AG08396 (cell line): ENCODE measurements at regions not wholly inside any gene's neighbourhood (a gene's known extent, or its start where the extent isn't known, plus 50 kb on each side); places are given as distances from the start of the nearest gene placed in this dataset.
"Not testable (repeated sequence)": the region's sequence is repeated elsewhere in the genome, so short reads cannot be mapped to it uniquely, and the experiment has no call there.

Source experiments
- DNase-seq: peaks from one replicate; pipeline ENCODE4 v3.0.0; 2012; ENCODE audit warnings: low spot score, mixed read lengths

- DNase-seq = no peak
Measured at GRCh38 chr5:18553269-18553668, 919.0 kb downstream of the TAF11L14 start.

GRCh38 chr5:18560602-18561001 lies 926.3 kb downstream of the TAF11L14 start:
- no peak for DNase-seq

DNA sequence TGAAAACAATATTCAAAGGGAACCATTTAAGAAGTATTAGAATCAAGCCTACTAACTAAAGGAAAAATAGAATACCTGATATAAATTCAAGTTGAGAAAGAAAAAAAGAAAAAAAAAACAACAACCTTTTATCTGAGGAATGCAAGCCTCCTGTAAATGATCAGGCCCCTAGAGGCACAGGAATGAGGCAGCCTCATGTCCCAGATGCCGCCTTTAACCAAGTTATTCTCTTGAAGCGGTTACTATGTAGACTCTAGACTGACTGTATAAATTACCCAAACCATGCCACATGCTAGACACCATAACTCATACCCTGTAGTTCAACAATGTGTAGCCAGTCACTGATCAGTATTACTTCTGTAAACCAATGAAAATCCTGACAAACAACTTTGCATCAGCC lies 929.6 kb downstream of the TAF11L14 start:
- DNase-seq = no peak

- no peak for DNase-seq
Measured at GRCh38 chr5:18566671-18567070, 932.4 kb downstream of the TAF11L14 start.

- no peak for DNase-seq
Measured at GRCh38 chr5:18576586-18576985, 942.3 kb downstream of the TAF11L14 start.

DNA sequence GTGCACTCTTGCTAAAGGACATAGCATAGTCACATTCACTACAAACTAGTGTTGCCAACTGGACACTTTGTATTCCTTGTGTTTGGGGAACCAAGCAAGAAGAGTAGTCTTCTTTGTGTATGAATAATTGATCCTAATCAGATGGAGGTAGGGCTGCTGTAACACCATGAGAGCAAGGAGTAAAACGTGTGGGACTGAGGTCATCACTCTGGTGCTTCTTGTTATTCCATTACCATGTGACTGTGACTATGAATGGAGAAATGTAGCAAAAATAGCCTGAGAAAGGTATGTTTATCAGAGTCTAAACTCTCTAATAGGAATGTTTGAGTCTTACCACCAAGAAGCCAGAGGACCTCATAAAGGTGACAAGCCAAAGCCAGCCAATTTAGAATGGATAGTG lies 966.9 kb downstream of the TAF11L14 start:
- no peak for DNase-seq

DNA sequence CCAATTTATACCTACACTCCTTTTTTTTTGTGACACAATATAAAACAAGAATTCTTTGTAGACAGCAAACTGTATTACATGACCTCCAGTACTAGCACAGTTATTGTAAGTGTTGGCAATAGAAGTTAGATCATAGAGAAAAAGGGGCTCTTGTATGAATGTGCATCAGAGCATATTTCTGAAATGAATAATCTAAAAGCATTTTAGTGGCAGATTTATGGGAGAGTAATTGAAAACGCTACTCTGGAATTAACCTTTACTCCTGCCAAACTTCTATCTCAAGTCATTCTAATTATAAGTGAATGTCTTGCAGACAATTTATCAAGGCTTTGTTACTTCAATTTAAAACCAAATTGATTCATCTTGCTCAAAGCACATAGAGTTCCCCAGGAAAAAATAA lies 968.1 kb downstream of the TAF11L14 start:
- DNase-seq = no peak

- DNase-seq = no peak
Measured at GRCh38 chr5:18605186-18605585, 970.9 kb downstream of the TAF11L14 start.

GRCh38 chr5:18607570-18607969 lies 973.3 kb downstream of the TAF11L14 start:
- DNase-seq = no peak

- not testable (repeated sequence) for DNase-seq
Measured at GRCh38 chr5:18617191-18617590, 982.9 kb downstream of the TAF11L14 start.

GRCh38 chr5:18630458-18631045 lies 996.3 kb downstream of the TAF11L14 start:
- no peak for DNase-seq

- DNase-seq = no peak
Measured at GRCh38 chr5:18652404-18653215, 1018.4 kb downstream of the TAF11L14 start.

GRCh38 chr5:18653216-18653752 lies 1019.0 kb downstream of the TAF11L14 start:
- no peak for DNase-seq

- DNase-seq = no peak
Measured at GRCh38 chr5:18660511-18660910, 1026.3 kb downstream of the TAF11L14 start.

GRCh38 chr5:18662231-18662630 lies 1028.0 kb downstream of the TAF11L14 start:
- DNase-seq = no peak

DNA sequence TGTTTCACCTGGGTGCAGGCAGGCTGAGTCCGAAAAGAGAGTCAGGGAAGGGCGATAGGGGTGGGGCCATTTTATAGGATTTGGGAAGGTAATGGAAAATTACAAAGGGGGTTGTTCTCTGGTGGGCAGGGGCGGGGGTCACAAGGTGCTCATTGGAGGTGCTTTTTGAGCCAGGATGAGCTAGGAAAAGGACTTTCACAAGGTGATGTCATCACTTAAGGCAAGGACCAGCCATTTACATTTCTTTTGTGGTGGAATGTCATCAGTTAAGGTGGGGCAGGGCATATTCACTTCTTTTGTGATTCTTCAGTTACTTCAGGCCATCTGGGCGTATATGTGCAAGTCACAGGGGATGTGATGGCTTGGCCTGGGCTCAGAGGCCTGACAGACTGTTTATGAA lies 1040.0 kb downstream of the TAF11L14 start:
- DNase-seq = not testable (repeated sequence)

DNA sequence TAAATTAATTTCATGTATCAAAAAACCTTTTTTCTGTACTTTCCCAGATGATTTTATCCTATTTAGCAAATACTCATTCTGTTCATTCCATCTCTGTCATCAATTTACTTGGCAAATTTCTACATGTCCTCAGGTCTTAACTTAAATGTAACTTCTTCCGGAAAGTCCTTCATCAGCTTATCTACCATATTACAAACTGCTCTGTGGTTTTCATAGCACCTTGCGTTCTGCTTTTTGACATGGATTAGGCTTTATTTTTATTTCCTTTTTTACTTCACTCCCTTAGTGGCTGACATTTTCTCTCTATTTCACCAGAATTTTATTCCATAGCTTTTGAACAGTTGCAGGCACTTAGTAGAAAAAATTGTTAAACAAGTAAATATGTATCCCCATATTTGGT lies 1040.8 kb downstream of the TAF11L14 start:
- no peak for DNase-seq

GRCh38 chr5:18686253-18686652 lies 1052.0 kb downstream of the TAF11L14 start:
- DNase-seq = no peak

- DNase-seq = no peak
Measured at GRCh38 chr5:18687429-18687828, 1053.2 kb downstream of the TAF11L14 start.

GRCh38 chr5:18699681-18700080 lies 1065.4 kb downstream of the TAF11L14 start:
- DNase-seq = no peak

- no peak for DNase-seq
Measured at GRCh38 chr5:18702821-18703220, 1068.6 kb downstream of the TAF11L14 start.

DNA sequence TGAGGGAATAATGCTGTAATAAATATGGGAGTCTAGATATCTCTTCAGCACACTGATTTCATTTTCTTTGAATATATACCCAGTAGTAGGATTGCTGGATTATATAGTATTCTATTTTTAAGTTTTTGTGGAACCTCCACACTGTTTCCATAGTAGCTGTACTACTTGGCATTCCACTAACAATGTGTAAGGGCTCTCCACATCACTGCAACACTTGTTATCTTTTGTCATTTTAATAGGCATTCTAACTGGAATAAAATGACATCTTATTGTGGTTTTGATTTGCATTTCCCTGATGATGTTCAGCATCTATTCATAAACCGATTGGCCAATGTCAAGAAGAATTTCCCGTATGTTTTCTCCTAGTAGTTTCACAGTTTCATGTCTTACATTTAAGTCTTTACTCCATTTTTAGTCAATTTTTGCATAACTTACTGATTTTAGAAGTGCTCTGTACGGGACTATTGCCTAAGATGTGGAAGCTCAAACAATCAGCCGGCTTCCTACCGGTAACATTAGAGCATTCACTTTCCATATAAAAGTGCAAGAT lies 1078.8 kb downstream of the TAF11L14 start:
- DNase-seq = no peak

DNA sequence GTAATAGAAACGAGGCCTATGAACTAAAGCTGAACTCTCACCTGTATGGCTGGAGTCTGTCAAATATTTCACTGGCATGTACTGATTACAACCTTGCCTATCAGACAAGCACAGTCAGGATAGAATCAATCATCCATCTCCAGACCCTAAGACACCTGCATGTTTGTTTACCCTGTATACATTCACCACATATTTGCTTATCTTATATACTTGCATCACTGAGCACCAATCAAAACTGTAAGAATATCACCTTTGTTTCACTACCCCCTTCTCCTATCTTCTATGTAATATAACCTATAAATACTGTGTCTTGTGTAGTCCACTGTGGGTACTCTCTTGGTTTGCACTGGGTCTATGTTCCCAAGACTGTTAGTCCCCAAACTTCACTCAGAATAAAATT lies 1085.7 kb downstream of the TAF11L14 start:
- DNase-seq = no peak
